GM19043 (cell line): ENCODE measurements at regions not wholly inside any gene's neighbourhood (a gene's known extent, or its start where the extent isn't known, plus 50 kb on each side); places are given as distances from the start of the nearest gene placed in this dataset.

Experiments
- ATAC-seq: cut with Tn5 transposase; IDR thresholded peaks from one replicate; pipeline ENCODE4 v1.9.1; 2021; ENCODE audit warnings: low read depth; ENCODE audit not compliant: unreplicated experiment

GRCh38 chr13:30006246-30006645, 155.8 kb upstream of the UBL3 start:
- ATAC-seq: no peak

GRCh38 chr13:30004204-30004603, 153.8 kb upstream of the UBL3 start:
- ATAC-seq: no peak

GRCh38 chr13:30002577-30002976, 152.2 kb upstream of the UBL3 start:
- ATAC-seq: no peak

- no peak for ATAC-seq
These were observed 150.0 kb upstream of the UBL3 start for GRCh38 chr13:30000370-30000765.

- no peak for ATAC-seq
These were observed 149.3 kb upstream of the UBL3 start for GRCh38 chr13:29999492-30000369.

GRCh38 chr13:29996316-29996715, 145.9 kb upstream of the UBL3 start:
- ATAC-seq: no peak

- no peak for ATAC-seq
These were observed 144.6 kb upstream of the UBL3 start for GRCh38 chr13:29994911-29995595.

GRCh38 chr13:29993716-29994488, 143.5 kb upstream of the UBL3 start:
- no peak for ATAC-seq

GRCh38 chr13:29993196-29993595, 142.8 kb upstream of the UBL3 start:
- ATAC-seq: no peak

- ATAC-seq: no peak
These were observed 140.9 kb upstream of the UBL3 start for GRCh38 chr13:29991343-29991742.

- ATAC-seq: no peak
These were observed 136.9 kb upstream of the UBL3 start for GRCh38 chr13:29987340-29987739.

GRCh38 chr13:29980339-29980738, 129.9 kb upstream of the UBL3 start:
- no peak for ATAC-seq

GRCh38 chr13:29978211-29978610, 127.8 kb upstream of the UBL3 start:
- ATAC-seq: no peak

- ATAC-seq: no peak
These were observed 127.2 kb upstream of the UBL3 start for GRCh38 chr13:29977476-29978120.

- no peak for ATAC-seq
These were observed 126.1 kb upstream of the UBL3 start for GRCh38 chr13:29976535-29976934.

GRCh38 chr13:29975283-29975682, 124.9 kb upstream of the UBL3 start:
- ATAC-seq: no peak

- no peak for ATAC-seq
These were observed 118.9 kb upstream of the UBL3 start for GRCh38 chr13:29969286-29969685.

- ATAC-seq: no peak
These were observed 113.9 kb upstream of the UBL3 start for GRCh38 chr13:29964181-29964845.

- no peak for ATAC-seq
These were observed 112.7 kb upstream of the UBL3 start for GRCh38 chr13:29963089-29963488.

- ATAC-seq: no peak
These were observed 110.7 kb upstream of the UBL3 start for GRCh38 chr13:29961036-29961670.
